GM18861 (cell line): ENCODE measurements at regions not wholly inside any gene's neighbourhood (a gene's known extent, or its start where the extent isn't known, plus 50 kb on each side); places are given as distances from the start of the nearest gene placed in this dataset.

Experiments used
- ATAC-seq: cut with Tn5 transposase; IDR thresholded peaks from one replicate; pipeline ENCODE4 v1.9.1; 2021; ENCODE audit not compliant: unreplicated experiment

DNA sequence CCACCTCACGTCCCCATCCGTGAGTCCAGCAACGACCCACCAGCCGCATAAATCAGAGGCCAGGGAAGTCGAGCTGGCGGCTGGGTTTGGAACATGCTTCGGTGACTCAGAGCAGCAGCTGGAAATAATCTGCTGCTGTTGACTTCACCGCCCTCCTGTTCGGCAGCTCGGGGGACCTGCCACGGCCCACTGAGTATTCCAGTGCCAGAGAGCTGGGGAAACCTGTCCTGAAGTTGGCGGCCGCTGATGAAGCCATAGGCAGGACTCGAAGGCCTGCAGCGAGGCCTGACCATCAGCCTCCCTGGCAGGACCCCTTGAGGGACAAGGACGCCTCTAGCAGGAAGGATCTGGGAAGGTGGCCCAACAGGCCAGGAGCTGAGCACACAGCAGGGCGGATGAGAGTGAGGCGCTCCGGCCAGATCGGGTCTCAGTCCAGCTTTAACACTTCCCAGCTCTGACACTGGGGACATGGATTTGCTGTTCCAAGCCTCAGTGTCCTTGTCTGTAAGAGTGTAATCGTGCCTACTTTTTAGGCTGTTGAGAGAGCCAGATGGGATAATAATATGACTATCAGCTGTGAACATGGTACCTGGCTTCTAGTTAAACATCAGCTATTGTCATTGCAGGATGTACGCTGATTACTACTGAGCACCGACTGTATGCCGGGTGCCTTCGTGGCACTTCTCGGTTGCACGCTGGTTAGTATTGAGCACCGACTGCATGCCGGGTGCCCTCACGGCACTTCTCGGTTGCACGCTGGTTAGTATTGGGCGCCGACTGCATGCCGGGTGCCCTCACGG, 50.4 kb upstream of the CIBAR2 start:
- ATAC-seq: no peak

DNA sequence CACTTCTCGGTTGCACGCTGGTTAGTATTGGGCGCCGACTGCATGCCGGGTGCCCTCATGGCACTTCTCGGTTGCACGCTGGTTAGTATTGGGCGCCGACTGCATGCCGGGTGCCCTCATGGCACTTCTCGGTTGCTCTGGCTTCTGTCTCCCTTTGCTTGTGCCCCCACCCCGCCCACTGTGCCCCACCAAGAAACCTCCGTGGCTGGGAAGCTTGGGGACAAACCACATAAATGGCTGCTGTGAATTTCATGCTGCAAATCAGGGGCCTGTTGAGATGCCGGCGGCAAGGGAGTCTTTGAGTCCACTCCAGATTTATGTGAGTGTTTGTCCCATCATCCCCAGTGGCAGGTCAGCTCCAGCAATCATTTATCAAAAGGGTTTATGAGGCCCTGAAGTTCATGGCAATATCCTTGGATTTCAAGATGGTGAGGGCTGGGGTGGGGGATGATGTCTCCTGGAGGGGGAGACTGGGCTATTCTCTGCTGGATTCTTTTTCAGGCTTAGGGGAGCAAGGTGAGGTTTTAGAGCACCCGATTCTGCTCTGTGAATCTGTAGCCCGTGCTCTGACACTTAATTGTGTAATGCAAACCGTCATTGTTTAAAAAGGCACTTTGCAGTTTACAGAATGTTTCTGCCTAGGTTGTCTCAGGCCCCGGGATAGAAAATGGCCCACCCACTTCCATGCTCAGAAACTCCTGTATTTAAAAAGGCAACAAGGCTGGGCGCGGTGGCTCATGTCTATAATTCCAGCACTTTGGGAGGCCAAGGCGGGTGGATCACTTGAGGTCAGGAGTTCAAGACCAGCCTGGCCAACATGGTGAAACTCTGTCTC, 51.2 kb upstream of the CIBAR2 start:
- no peak for ATAC-seq

DNA sequence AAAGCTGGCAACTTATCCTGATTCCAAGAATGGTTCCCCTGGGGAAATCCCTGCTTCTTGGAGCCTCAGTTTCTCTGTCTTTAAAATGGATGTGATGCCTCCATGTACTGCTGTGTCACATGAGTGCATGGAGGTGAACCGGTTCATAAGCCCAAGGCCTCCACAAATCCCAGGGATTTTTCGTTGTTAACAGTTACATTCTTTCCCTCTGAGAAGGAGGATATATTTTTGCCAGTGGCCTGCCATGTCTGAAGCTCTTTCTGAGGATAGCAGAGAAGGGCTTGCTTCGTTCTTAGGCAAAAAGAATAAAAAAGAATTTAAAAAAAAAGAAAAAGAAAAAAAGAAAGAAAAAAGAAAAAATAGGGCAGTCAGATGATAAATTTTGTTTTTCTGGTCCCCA, 52.2 kb upstream of the CIBAR2 start:
- ATAC-seq: no peak

DNA sequence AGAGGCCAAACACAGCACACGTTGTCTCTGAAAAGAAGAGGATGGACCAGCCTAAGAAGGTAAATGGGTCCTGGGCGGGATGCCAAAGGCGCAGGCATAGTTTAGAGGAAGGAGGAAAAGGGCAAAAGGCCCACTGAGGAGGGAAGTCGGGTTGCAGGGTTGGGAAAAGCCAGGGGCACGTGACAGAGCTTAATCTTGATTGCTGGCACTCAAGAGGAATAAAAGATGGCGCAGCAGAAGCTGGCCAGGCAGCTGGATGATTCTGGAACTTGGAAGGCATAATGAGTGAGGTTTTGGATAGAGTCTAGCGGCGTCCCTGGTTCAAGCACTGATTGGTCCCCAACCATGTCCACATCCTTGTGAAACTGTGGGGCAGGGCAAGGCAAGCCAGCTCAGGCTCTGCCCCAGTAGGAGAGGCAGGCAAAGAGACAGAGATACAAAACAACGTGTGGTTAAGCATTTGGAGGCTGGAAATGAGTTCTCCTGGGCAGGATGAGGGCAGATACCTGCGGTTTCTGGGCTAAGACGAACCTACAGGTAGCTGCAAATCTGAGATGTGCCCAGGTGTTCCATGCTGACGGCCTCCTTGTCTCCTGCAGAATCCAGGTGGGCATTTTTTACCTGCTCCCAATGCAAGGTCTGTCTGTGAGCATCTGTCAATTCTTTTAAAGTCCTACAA, 52.7 kb upstream of the CIBAR2 start:
- ATAC-seq: no peak

DNA sequence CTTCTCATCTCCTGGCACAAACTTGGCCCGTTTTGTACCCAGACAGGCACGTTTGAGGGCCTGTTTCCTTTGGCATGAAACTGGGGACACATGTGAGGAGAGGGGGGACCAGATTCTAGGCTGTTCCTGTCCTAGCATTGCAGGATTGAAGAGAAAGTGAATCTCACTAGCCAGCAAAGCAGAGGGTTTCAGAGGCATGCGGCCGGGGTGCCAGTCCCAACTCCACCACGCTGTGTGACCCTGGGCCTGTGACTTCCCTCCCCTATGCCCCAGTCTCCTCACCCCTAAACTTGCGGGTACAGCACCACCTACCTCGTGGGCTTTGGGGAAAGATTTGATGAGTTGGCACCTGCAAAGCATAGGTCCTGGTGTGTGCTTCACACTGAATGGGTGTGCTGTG, 53.5 kb upstream of the CIBAR2 start:
- no peak for ATAC-seq

DNA sequence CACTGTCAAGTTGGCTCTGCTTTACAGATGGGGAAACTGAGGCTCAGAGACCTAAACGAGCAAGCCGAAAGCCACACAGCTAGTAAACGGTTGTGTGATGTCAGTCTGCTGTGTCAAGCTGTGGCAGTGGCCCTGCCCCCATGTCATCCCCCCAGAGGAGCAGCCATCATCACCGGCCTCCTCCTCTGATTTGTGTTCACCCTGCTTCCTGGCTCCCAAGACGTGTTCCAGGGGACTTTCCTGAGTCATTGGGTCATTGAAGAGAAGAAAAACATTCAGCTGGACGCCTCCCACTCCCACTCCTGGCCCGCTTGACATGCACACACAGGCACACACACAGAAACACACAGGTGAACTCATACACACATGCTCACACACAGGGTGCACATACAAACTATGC, 54.0 kb upstream of the CIBAR2 start:
- ATAC-seq: no peak

DNA sequence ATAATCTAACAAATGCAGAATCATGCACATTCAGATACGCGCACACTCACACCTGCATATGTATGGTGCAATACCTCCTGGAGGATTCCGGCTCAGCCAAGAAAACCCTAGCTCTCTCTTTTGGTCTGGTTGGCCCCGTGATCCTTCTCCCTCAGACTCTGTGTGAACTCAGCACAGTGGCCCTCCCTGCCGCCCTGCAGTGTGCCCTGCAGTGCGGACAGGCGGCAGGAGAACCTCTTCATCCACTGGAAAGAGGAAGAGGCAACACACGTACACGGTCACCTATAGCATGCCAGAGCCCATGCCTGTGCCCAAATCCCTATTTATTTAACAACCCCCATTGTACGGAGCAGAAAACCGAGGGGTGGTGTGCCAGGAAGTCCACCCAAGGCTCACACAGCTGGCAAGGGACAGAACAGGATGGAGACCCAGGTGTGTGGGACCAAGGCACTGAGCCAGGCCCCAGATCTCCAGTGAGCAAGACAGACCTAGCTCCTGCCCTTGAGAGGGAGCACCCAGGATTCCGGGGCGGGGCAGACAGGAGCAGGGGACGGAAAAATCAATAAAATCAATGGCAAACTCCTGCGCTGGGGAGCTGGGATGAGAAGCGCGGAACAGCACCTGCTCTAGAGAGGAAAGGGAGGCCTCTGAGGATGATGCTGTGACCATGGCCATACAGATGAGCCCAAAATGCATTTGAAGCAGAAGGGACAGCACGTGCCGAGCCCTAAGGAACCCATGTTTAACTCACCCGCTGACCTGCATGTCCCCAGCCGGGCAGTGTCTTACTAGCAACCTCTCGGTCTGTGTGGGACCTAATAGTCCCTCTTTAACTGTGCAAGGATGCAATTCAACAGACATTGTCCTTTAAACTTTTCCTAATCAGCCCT, 54.7 kb upstream of the CIBAR2 start:
- ATAC-seq: no peak

DNA sequence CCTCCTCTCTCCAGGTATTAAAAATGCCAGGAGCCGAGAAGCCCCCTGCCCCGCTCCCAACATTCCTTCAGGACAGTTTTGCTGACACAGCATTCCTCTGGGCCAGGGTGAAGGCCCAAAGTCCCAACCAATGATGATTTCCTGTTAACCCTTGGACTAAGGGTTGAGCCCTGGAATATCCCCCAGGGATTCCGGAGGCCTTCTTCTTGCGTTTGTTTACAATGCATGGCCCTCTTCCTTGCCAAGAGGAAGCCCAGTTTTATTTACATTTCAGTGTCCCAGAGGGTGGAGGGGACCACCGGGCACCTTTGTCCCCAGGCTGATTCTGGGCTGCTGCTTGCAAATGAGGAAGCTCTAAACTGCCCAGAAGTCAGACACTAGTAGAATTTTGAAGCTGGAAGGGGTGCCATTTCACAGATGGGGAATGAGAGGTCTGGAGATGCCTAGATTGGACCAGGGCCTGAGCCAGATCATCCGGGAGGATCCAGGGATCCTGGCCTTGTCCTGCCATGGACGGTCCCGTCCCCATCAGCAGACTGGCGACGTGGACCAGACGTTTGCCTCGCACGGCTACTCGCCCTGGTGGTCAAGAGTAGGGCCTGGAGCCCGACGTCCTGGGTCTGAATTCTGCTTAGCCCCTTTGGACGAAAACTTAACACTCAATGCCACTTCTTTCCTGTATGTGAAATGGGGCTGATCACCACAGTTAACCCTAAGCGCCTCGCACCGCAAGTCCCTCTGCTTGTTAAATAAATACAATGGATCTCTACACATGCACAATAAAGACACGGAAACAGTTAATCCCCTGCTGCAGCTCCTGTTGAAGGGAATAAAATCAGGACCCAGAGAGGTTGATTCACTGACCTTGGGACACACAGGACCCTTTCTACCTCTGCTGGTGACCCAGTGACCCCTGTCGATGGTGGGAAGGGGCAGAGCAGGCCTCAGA, 55.6 kb upstream of the CIBAR2 start:
- ATAC-seq: no peak

DNA sequence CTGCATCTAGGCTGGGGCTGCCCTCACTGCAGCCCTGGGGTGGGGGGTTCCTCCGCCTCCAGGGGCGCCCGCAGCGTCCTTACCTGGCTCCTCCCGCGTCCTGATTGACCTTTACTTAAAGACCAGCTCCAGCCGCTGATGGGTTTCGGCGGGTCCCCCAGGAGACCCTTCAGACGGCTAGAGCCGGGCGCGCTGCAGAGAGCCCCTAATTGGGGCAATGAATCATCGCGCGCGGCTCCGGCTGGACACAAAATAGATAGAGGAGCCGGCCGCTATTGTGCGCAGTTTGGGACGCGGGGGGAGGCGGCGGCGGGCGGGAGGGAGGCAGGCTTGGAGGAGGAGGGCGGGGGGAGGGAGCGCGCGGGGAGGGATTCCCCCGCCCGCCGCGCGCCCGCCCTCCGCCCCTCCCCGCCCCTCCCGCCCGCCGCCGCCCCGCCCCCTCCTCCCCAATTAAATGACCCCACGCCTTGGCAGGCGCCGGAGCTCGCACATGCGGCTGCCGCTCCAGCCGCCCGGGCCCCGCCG, 56.5 kb upstream of the CIBAR2 start:
- no peak for ATAC-seq

DNA sequence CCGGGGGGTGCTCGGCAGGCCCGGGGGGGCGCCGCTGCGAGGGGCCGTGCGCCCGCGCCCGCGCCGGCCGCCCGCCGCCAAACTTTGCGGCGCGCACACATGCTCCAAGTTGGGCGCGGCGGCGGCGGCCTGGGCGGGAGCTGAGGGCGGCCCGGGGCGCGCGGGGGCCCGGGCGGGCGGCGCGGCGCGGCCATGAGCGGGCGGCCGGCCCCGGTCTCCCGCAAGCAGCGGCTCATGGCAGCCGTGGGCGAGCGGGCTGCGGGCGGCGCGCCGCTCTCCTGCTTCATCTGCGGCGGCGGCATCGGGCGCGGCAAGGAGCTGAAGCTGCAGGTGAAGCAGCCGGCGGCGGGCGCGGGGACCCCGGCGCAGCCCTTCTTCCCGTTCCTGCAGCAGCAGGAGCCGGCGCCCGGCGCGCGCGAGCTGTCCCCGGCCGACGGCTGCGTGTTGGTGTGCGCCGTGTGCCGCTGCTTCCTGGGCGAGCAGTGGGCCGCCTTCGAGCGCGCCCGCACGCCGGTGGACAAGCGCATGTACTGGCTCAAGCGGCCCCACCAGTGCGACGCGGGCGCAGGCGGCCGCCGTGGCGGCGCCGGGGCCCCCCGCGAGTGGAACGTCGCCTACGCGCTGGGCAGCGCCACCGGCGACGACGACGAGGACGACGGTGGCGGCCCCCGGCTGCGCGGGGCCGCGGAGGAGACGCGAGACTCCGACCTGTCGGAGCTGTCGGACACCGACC, 57.2 kb upstream of the CIBAR2 start:
- ATAC-seq: no peak

DNA sequence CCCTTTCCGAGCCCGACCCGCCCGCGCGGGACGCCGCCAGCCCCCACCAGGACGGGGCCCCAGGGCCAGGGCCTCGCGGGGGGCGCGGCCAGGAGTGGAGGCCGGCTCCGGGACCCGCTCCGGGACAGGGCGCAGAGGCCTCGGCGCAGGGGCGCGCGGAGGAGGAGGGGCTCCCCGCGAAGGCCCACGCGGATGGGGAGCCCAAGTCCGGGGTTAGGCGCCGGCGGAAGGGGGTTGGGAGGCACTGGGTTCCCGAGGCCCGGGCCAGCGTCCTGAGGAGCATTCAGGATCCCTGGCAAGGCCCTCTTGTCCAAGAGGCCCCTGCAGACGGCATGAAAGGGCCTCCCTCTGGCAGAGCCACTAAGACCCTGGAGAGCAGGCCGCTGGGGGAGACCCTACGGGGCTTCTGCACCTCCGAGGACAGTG, 57.8 kb upstream of the CIBAR2 start:
- no peak for ATAC-seq

DNA sequence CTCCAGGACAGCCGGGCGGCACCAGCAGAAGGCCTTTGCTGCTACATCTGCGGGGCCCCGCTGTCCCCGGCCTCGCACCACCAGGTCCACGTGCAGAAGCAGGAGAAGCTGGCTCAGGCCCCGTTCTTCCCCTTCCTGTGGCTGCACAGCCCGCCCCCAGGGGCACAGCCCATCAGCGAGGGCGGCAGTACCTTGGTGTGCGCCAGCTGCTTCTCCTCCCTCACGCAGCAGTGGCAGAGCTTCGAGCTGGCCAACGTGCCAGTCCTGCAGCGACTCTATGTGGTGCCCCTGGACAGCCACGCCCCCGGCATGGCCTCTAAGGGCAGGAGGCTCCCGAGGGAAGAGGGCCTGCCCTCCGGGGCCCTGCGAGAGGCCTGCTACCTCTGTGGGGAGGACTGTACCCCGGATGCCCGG, 58.3 kb upstream of the CIBAR2 start:
- no peak for ATAC-seq

DNA sequence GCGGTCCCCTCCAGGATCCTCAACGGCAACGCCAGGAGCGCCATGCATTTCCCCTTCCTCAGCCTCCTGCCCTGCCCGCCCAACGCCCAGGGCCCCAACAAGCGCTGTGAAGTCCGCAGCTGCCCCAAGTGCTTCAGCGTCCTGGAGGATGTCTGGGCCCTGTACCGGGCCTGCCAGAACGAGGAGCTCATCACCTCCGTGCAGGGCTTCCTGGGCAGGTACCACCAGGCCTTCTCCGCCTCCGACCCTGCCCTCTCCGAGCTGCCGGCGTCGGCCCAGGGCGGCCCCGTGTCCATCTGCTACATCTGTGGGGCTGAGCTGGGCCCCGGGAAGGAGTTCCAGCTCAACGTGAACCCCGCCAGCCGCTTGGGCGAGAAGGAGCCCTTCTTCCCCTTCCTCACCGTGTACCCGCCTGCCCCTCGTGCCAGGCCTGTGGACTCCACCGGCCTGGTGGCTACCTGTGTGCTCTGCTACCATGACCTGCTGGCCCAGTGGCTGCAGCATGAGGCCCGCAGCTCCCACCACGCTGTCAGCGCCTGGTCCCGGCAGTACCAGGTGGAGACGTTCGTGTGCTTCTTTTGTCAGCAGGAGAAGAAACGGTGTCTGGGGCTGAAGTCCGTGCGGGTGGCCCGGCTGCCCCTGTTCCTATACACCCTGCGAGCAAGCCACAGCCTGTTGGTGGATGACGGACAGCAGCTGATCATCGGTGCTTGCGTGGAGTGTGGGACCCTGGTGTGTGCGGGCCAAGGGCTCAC, 58.9 kb upstream of the CIBAR2 start:
- ATAC-seq: no peak

DNA sequence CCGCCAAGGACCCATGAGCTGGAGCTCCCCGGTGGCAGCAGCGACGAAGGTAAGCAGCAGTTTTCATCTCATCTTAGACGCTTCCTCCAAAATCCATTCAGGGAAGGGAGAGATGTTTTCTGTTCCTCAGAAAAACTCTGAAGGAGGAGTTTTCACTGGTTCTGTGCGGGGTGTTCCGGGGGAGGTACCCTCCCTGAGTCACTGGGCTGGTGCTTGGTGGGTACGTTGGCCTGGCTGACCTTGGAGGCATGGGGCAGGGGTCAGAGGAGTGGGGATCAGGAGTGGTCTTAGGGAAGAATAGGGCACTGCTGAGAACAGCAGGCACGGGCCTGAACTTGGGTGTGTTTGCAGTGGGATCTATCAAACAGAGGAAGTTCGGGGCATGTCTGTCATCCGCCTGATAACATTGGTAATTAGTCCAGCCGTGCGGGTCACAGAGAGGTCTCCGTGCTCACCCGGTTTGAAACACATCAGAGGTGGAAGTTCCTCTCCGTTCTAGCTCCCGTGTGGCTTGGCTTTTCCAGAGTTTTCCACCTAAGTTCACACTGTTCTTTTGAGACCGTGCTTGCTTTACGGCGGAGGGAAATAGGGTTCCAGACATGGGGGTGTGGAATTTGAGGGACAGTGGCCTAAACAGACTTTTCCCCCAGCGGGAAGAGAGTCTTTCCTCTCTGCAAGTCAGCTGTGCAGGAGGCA, 59.6 kb upstream of the CIBAR2 start:
- no peak for ATAC-seq

DNA sequence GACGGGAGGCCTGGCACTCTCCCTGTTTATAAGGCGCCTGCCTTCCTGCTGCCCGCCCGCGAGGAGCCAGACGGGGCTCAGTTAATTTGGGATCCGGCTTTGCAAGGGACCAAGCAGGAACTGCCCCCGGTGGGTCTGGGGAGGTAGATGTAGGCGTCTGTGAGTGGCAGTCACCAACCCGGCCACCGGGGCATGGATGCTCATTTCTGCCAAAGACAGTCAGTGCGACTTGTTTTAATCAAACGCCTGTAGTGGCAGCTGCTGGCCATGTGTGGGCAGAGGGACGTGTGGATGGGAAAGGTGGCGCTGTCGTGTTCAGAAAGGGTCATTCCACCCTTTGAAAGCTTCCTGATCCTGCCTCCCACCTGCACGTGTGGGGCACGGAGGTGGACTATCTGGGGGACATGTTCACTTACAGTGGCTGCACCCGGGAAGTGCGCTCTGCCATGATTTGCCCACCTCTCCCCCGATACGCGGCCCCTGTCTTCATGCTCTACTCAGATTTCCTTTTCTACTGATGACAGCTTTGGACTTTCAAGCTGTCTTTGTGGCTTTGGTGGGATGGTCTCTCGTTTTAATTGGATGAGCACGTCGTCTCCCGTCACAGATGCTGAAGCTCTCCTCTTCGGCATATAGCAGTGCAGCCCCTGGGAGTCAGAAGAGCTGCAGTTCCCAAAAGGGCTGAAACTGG, 60.3 kb upstream of the CIBAR2 start:
- no peak for ATAC-seq

DNA sequence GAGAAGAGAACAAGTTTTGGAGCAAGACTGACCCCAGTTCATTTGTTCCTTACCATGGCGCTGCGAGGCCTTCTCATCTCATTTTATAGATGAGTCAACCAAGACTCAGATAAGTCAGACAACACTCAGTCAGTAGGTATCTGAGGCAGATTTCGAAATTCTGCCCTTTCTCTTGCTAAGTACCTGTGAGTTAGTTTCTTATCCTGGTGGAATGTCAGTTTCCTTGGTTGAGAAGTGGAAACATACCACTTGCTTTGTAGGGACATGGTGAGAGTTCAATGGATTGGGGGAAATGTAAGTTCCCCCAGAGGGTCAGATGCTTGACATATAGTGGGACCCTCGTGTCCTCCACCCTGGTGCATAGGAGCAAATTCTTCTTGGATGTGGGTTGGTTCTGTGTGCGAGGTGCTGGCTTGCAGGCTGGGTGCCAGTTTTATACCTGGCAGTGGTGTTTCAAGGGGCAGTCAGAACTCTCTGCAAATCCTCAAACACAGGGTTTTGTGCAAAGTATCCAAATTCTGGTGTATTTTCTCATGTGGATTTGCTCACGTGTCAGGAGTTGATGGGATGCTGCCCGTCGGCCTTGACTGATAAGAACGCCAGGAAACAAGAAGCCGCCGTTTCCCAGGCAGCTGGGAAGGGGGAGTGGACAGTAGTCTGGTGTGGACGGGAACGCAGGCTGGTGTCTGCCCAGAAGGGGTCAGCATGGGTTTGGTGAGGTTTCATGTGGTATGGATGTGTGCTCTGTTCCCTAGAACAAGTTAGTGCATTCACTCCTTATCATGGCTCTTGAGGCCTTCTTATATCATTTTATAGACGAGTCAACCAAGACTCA, 61.1 kb upstream of the CIBAR2 start:
- ATAC-seq: no peak
